HCT116 (cell line): ENCODE measurements at regions not wholly inside any gene's neighbourhood (a gene's known extent, or its start where the extent isn't known, plus 50 kb on each side); places are given as distances from the start of the nearest gene placed in this dataset.

Experiments
- ATAC-seq: fragments of 200-7000 bp; cut with Tn5 transposase; 2 replicates; pipeline ENCODE4 v1.9.1; 2020; ENCODE audit warnings: mild to moderate bottlenecking, moderate library complexity
- BruUV-seq: library from RNA; stranded (reverse); fragments of 400-500 nt; replicated peaks from 2 replicates; lab custom pipeline; 2021; lab: Mats Ljungman, UMichigan
- CTCF ChIA-PET: fragments of 300-600 bp; sonication (Branson Sonifier 250); formaldehyde crosslinking; loops from one replicate; lab custom pipeline; 2021; ENCODE audit warnings: antibody characterized with exemption; lab: Charles Lee
- POLR2A ChIA-PET: fragments of 300-600, 350-600 bp; sonication (Branson Sonifier 250); formaldehyde crosslinking; loops from one replicate; lab custom pipeline; 2021; ENCODE audit warnings: antibody characterized with exemption; lab: Charles Lee
- RAD21 ChIA-PET, 2 experiments: fragments of 300-600 bp; sonication (Branson Sonifier 250); formaldehyde crosslinking; loops; one replicate each; lab custom pipeline; 2023; ENCODE audit warnings: low total read pairs in 2 of 2; ENCODE audit not compliant: uncharacterized antibody in 2 of 2, unreplicated experiment in 2 of 2, low non-redundant PET in 1 of 2; lab: Charles Lee
- DNase-seq: peaks from one replicate; pipeline ENCODE4 v3.0.0-alpha.2; 2010; ENCODE audit warnings: low read depth, low spot score
- H2AFZ ChIP-seq: fragments of 200-600 bp; shearing (Covaris generic), sonication (generic); 2 replicates; pipeline ENCODE4 v1.6.1; 2017; ENCODE audit warnings: low read depth, mixed run types, mixed read lengths, antibody characterized with exemption, low read length; ENCODE audit not compliant: poor library complexity, severe bottlenecking
- H3K27ac ChIP-seq: 2 replicates; pipeline ENCODE4 v1.5.1; 2012; ENCODE audit warnings: low read depth, low read length
- H3K27me3 ChIP-seq: fragments of 200-600 bp; sonication (generic); 2 replicates; pipeline ENCODE4 v1.6.1; 2016; ENCODE audit warnings: mixed run types, low read length, mixed read lengths; ENCODE audit not compliant: insufficient read depth
- H3K36me3 ChIP-seq, 2 experiments: fragments of 200-500 bp in 1 of 2; fragments of 200-600 bp in 1 of 2; sonication (Bioruptor generic) in 1 of 2; sonication (generic) in 1 of 2; 2 replicates each; pipeline versions ENCODE4 v1.5.1 to v1.6.1; 2014 to 2016; ENCODE audit warnings: low read length in 2 of 2, inconsistent platforms in 1 of 2, mixed read lengths in 1 of 2, mixed run types in 1 of 2; ENCODE audit not compliant: insufficient read depth in 2 of 2, control insufficient read depth in 1 of 2
- H3K4me1 ChIP-seq, 2 experiments: fragments of 200-600 bp in 1 of 2; sonication (generic) in 1 of 2; 2 replicates each; pipeline versions ENCODE4 v1.5.1 to v1.6.1; 2012 to 2017; ENCODE audit warnings: low read length in 2 of 2, inconsistent platforms in 1 of 2, mild to moderate bottlenecking in 1 of 2, mixed read lengths in 1 of 2, mixed run types in 1 of 2, moderate library complexity in 1 of 2; ENCODE audit not compliant: insufficient read depth in 2 of 2, control insufficient read depth in 1 of 2
- H3K4me2 ChIP-seq: fragments of 200-600 bp; sonication (generic); 2 replicates; pipeline ENCODE4 v1.6.1; 2017; ENCODE audit warnings: mixed run types, low read length, mixed read lengths
- H3K4me3 ChIP-seq, 2 experiments: fragments of 200-600 bp in 1 of 2; sonication (generic) in 1 of 2; replicated peaks in 1 of 2; 2 replicates each; pipeline ENCODE4 v1.5.1; 2011 to 2016; ENCODE audit warnings: low read length in 2 of 2, control low read depth in 1 of 2, low read depth in 1 of 2, mild to moderate bottlenecking in 1 of 2, mixed read lengths in 1 of 2, mixed run types in 1 of 2
- H3K79me2 ChIP-seq: fragments of 200-600 bp; sonication (generic); 2 replicates; pipeline ENCODE4 v1.6.1; 2017; ENCODE audit warnings: mild to moderate bottlenecking, mixed run types, low read length, moderate library complexity, mixed read lengths; ENCODE audit not compliant: insufficient read depth
- H3K9ac ChIP-seq: fragments of 200-600 bp; sonication (generic); 2 replicates; pipeline ENCODE4 v1.6.1; 2016; ENCODE audit warnings: low read length, mixed read lengths
- H3K9me2 ChIP-seq: fragments of 200-600 bp; sonication (generic), shearing (Covaris generic); 2 replicates; pipeline ENCODE4 v1.6.1; 2017; ENCODE audit warnings: mixed run types, mild to moderate bottlenecking, moderate library complexity; ENCODE audit not compliant: insufficient read depth
- H3K9me3 ChIP-seq, 2 experiments: fragments of 200-500 bp in 1 of 2; fragments of 200-600 bp in 1 of 2; sonication (Bioruptor generic) in 1 of 2; sonication (generic) in 1 of 2; 2 replicates each; pipeline ENCODE4 v1.6.1; 2014 to 2017; ENCODE audit warnings: low read length in 2 of 2, mixed read lengths in 2 of 2, inconsistent platforms in 1 of 2, low read depth in 1 of 2, mild to moderate bottlenecking in 1 of 2, mixed run types in 1 of 2, moderate library complexity in 1 of 2; ENCODE audit not compliant: control insufficient read depth in 1 of 2, insufficient read depth in 1 of 2
- H4K20me1 ChIP-seq: fragments of 200-600 bp; sonication (generic), shearing (Covaris generic); 2 replicates; pipeline ENCODE4 v1.6.1; 2017; ENCODE audit warnings: mixed run types, mild to moderate bottlenecking, moderate library complexity; ENCODE audit not compliant: insufficient read depth
- ATF3 ChIP-seq: IDR thresholded peaks from 2 replicates; pipeline ENCODE4 v1.6.1; 2012
- CBX3 ChIP-seq: IDR thresholded peaks from 2 replicates; pipeline ENCODE4 v1.6.1; 2012; ENCODE audit warnings: low read depth
- EGR1 ChIP-seq: IDR thresholded peaks from 2 replicates; pipeline ENCODE4 v1.6.1; 2012; ENCODE audit warnings: low read depth
- ELF1 ChIP-seq: IDR thresholded peaks from 2 replicates; pipeline ENCODE4 v1.6.1; 2012; ENCODE audit warnings: low read depth, borderline replicate concordance
- JUND ChIP-seq: IDR thresholded peaks from 2 replicates; pipeline ENCODE4 v1.6.1; 2012
- SP1 ChIP-seq: IDR thresholded peaks from 2 replicates; pipeline ENCODE4 v1.6.1; 2012; ENCODE audit warnings: low read depth
- YY1 ChIP-seq: IDR thresholded peaks from 2 replicates; pipeline ENCODE4 v1.6.1; 2011; ENCODE audit warnings: low read length, low read depth, moderate library complexity, mild to moderate bottlenecking; ENCODE audit not compliant: insufficient replicate concordance; ENCODE audit errors: extremely low read depth
- ZFX ChIP-seq: fragments of 450-650 bp; IDR thresholded peaks from 2 replicates; pipeline ENCODE4 v1.6.1; 2017
- ZNF274 ChIP-seq: fragments of 200-500 bp; sonication (Bioruptor generic); IDR thresholded peaks from 2 replicates; pipeline ENCODE4 v1.6.1; 2014; ENCODE audit warnings: mild to moderate bottlenecking, low read depth, low read length, inconsistent platforms
- intact Hi-C: fragments of 100-400 bp; cut with micrococcal nuclease; formaldehyde crosslinking; loops from 2 replicates; pipeline ENCODE4 v1.10.0; 2022
- TF ChIP-seq, protein P1 (sequence below): IDR thresholded peaks from 2 replicates; pipeline ENCODE4 v1.6.1; 2011; ENCODE audit warnings: mild to moderate bottlenecking, low read length, moderate library complexity; ENCODE audit not compliant: insufficient replicate concordance; ENCODE audit errors: extremely low read depth
- TF ChIP-seq, protein P2 (sequence below): IDR thresholded peaks from 2 replicates; pipeline ENCODE4 v1.6.1; 2012; ENCODE audit warnings: low read depth

- no peak overlapping the region for H3K4me3 ChIP-seq
- no peaks in the 10 kb centered on the region for H4K20me1 ChIP-seq
- no peaks in the 10 kb centered on the region for H3K4me1 ChIP-seq
- no peaks in the 10 kb centered on the region for H3K27me3 ChIP-seq
- TF ChIP-seq, protein P1, sequence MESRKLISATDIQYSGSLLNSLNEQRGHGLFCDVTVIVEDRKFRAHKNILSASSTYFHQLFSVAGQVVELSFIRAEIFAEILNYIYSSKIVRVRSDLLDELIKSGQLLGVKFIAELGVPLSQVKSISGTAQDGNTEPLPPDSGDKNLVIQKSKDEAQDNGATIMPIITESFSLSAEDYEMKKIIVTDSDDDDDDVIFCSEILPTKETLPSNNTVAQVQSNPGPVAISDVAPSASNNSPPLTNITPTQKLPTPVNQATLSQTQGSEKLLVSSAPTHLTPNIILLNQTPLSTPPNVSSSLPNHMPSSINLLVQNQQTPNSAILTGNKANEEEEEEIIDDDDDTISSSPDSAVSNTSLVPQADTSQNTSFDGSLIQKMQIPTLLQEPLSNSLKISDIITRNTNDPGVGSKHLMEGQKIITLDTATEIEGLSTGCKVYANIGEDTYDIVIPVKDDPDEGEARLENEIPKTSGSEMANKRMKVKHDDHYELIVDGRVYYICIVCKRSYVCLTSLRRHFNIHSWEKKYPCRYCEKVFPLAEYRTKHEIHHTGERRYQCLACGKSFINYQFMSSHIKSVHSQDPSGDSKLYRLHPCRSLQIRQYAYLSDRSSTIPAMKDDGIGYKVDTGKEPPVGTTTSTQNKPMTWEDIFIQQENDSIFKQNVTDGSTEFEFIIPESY: no peak
- TF ChIP-seq SP1 (no peak), JUND (no peak), EGR1 (no peak), YY1 (no peak), ZFX (no peak), CBX3 (no peak), ELF1 (no peak)
- H3K9me2 ChIP-seq: no peaks in the 10 kb centered on the region
- no peak for DNase-seq
- ChIA-PET CTCF (no interaction called here), POLR2A (no interaction called here), RAD21 (no interaction called here)
- intact Hi-C loops: no loop called here
- H2AFZ ChIP-seq: no peak overlapping the region
- no peaks in the 10 kb centered on the region for H3K9me3 ChIP-seq
- no peak overlapping the region for H3K4me2 ChIP-seq
- no TSS peak for BruUV-seq
- H3K79me2 ChIP-seq: no peaks in the 10 kb centered on the region
- H3K27ac ChIP-seq: no peak overlapping the region
- ATAC-seq: no peak
- no peaks in the 10 kb centered on the region for H3K36me3 ChIP-seq
- H3K9ac ChIP-seq: no peak overlapping the region
Measured at GRCh38 chr5:93649234-93649900, 66.3 kb downstream of the NR2F1 start.

DNA sequence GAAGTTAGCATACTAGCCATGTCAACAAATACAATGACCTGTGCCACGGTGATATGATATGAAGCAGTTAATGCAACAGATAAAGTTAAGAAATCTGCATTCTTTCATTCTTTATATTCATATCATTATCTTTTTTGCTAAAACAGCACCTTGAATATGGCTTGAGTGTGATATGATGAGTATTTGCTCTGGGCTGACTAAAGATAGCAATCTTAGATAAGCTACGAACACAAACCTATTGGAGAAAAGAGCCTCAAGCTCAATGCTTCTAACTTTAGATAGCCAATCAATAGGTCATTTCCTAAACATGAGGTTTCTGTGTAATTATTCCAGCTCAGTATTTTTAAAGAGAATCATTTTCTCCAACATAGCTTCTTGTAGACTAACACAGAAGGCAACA is 61.7 kb downstream of the NR2F1 start:
- CTCF ChIA-PET: no interaction called here
- H3K27ac ChIP-seq: no peak overlapping the region
- POLR2A ChIA-PET: no interaction called here
- RAD21 ChIA-PET: no interaction called here
- no peak for ATAC-seq
- BruUV-seq: no TSS peak
- H4K20me1 ChIP-seq: no peaks in the 10 kb centered on the region
- no peaks in the 10 kb centered on the region for H3K27me3 ChIP-seq
- TF ChIP-seq, protein P2, sequence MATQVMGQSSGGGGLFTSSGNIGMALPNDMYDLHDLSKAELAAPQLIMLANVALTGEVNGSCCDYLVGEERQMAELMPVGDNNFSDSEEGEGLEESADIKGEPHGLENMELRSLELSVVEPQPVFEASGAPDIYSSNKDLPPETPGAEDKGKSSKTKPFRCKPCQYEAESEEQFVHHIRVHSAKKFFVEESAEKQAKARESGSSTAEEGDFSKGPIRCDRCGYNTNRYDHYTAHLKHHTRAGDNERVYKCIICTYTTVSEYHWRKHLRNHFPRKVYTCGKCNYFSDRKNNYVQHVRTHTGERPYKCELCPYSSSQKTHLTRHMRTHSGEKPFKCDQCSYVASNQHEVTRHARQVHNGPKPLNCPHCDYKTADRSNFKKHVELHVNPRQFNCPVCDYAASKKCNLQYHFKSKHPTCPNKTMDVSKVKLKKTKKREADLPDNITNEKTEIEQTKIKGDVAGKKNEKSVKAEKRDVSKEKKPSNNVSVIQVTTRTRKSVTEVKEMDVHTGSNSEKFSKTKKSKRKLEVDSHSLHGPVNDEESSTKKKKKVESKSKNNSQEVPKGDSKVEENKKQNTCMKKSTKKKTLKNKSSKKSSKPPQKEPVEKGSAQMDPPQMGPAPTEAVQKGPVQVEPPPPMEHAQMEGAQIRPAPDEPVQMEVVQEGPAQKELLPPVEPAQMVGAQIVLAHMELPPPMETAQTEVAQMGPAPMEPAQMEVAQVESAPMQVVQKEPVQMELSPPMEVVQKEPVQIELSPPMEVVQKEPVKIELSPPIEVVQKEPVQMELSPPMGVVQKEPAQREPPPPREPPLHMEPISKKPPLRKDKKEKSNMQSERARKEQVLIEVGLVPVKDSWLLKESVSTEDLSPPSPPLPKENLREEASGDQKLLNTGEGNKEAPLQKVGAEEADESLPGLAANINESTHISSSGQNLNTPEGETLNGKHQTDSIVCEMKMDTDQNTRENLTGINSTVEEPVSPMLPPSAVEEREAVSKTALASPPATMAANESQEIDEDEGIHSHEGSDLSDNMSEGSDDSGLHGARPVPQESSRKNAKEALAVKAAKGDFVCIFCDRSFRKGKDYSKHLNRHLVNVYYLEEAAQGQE: no peak
- no peak for TF ChIP-seq ATF3
- TF ChIP-seq ELF1: no peak
- TF ChIP-seq ZNF274: no peak
- intact Hi-C loops: no loop called here
- H3K9ac ChIP-seq: no peak overlapping the region
- no peaks in the 10 kb centered on the region for H3K4me1 ChIP-seq
- no peaks in the 10 kb centered on the region for H3K9me3 ChIP-seq
- DNase-seq: no peak
- H2AFZ ChIP-seq: no peak overlapping the region
- no peak overlapping the region for H3K4me2 ChIP-seq
- H3K9me2 ChIP-seq: no peaks in the 10 kb centered on the region
- H3K36me3 ChIP-seq: no peaks in the 10 kb centered on the region
- no peaks in the 10 kb centered on the region for H3K79me2 ChIP-seq
- H3K4me3 ChIP-seq: no peak overlapping the region
